GM23338 (cell line): ENCODE measurements at regions not wholly inside any gene's neighbourhood (a gene's known extent, or its start where the extent isn't known, plus 50 kb on each side); places are given as distances from the start of the nearest gene placed in this dataset.

Experiments used
- ATAC-seq: fragments of 200-7000 bp; cut with Tn5 transposase; 3 replicates; pipeline ENCODE4 v1.9.1; 2020
- DNase-seq: peaks from one replicate; pipeline ENCODE4 v3.0.0-alpha.2; 2015; ENCODE audit warnings: low spot score
- H2AFZ ChIP-seq: fragments of 200-600 bp; sonication (generic); 2 replicates; pipeline ENCODE4 v1.8.0; 2016; ENCODE audit warnings: antibody characterized with exemption, mild to moderate bottlenecking, moderate library complexity
- H3F3A ChIP-seq: fragments of 200-600 bp; sonication (generic); replicated peaks from 2 replicates; pipeline ENCODE4 v1.8.0; 2017; ENCODE audit warnings: antibody characterized with exemption, mixed run types, low read depth
- H3K27ac ChIP-seq: fragments of 200-600 bp; sonication (generic); 2 replicates; pipeline ENCODE4 v1.6.1; 2016; ENCODE audit warnings: low read depth
- H3K27me3 ChIP-seq: fragments of 200-600 bp; sonication (generic); 2 replicates; pipeline ENCODE4 v1.8.0; 2016; ENCODE audit warnings: mild to moderate bottlenecking, mixed run types, moderate library complexity; ENCODE audit not compliant: insufficient read depth
- H3K36me3 ChIP-seq: fragments of 200-600 bp; sonication (generic); 2 replicates; pipeline ENCODE4 v1.8.0; 2016; ENCODE audit warnings: mild to moderate bottlenecking; ENCODE audit not compliant: insufficient read depth
- H3K4me1 ChIP-seq: fragments of 200-600 bp; sonication (generic); 2 replicates; pipeline ENCODE4 v1.8.0; 2016; ENCODE audit warnings: mild to moderate bottlenecking, moderate library complexity; ENCODE audit not compliant: insufficient read depth
- H3K4me2 ChIP-seq: fragments of 200-600 bp; sonication (generic); 2 replicates; pipeline ENCODE4 v1.7.1; 2017; ENCODE audit warnings: mixed run types
- H3K4me3 ChIP-seq: fragments of 200-600 bp; sonication (generic); 2 replicates; pipeline ENCODE4 v1.6.1; 2016; ENCODE audit warnings: mixed run types
- H3K79me2 ChIP-seq: fragments of 200-600 bp; sonication (generic); replicated peaks from 2 replicates; pipeline ENCODE4 v1.8.0; 2017; ENCODE audit warnings: mild to moderate bottlenecking; ENCODE audit not compliant: insufficient read depth
- H3K9me2 ChIP-seq: fragments of 200-600 bp; sonication (generic); 2 replicates; pipeline ENCODE4 v1.8.0; 2017; ENCODE audit not compliant: insufficient read depth
- H4K20me1 ChIP-seq: fragments of 200-600 bp; sonication (generic); replicated peaks from 2 replicates; pipeline ENCODE4 v1.8.0; 2017; ENCODE audit warnings: mild to moderate bottlenecking; ENCODE audit not compliant: insufficient read depth
- H3K27ac Mint-ChIP-seq: 2 replicates; pipeline ENCODE4 v1.8.0; 2020; ENCODE audit warnings: inconsistent platforms, mild to moderate bottlenecking, moderate library complexity, mixed read lengths
- H3K27me3 Mint-ChIP-seq: 3 replicates; pipeline ENCODE4 v1.8.0; 2022; ENCODE audit warnings: low read depth, mild to moderate bottlenecking, moderate library complexity, mixed read lengths, inconsistent platforms; ENCODE audit not compliant: insufficient read depth, poor library complexity
- H3K36me3 Mint-ChIP-seq: 3 replicates; pipeline ENCODE4 v1.8.0; 2021; ENCODE audit warnings: low read depth, mild to moderate bottlenecking, inconsistent platforms, moderate library complexity, mixed read lengths
- H3K4me1 Mint-ChIP-seq: 3 replicates; pipeline ENCODE4 v1.8.0; 2020; ENCODE audit warnings: mild to moderate bottlenecking, inconsistent platforms, mixed read lengths
- H3K4me3 Mint-ChIP-seq: 3 replicates; pipeline ENCODE4 v1.8.0; 2021; ENCODE audit warnings: moderate library complexity, mild to moderate bottlenecking, inconsistent platforms, mixed read lengths
- H3K9me3 Mint-ChIP-seq: 3 replicates; pipeline ENCODE4 v1.8.0; 2020; ENCODE audit warnings: moderate library complexity, mild to moderate bottlenecking, inconsistent platforms, mixed read lengths
- CREB1 ChIP-seq: fragments of 250-450 bp; sonication (Bioruptor Pico); IDR thresholded peaks from 2 replicates; pipeline ENCODE4 v1.5.0; 2020; ENCODE audit warnings: low read depth, mild to moderate bottlenecking, moderate library complexity
- EZH2 ChIP-seq: fragments of 200-600 bp; sonication (generic); IDR thresholded peaks from one replicate; pipeline ENCODE4 v1.8.0; 2017; ENCODE audit warnings: antibody characterized with exemption, mild to moderate bottlenecking, low read depth; ENCODE audit not compliant: unreplicated experiment
- EZH2phosphoT487 ChIP-seq: fragments of 200-600 bp; sonication (generic); IDR thresholded peaks from one replicate; pipeline ENCODE4 v1.8.1; 2018; ENCODE audit warnings: antibody characterized with exemption; ENCODE audit not compliant: unreplicated experiment
- JUNB ChIP-seq: IDR thresholded peaks from one replicate; pipeline ENCODE4 v1.6.1; 2016; ENCODE audit warnings: antibody characterized with exemption; ENCODE audit not compliant: unreplicated experiment
- NANOG ChIP-seq: IDR thresholded peaks from 2 replicates; pipeline ENCODE4 v1.6.1; 2016; ENCODE audit warnings: antibody characterized with exemption, borderline replicate concordance
- POLR2AphosphoS5 ChIP-seq: IDR thresholded peaks from 2 replicates; pipeline ENCODE4 v1.6.1; 2016; ENCODE audit warnings: antibody characterized with exemption, low read depth
- STAT1 ChIP-seq: IDR thresholded peaks from one replicate; pipeline ENCODE4 v1.6.1; 2016; ENCODE audit warnings: antibody characterized with exemption; ENCODE audit not compliant: unreplicated experiment
- ZNF114 ChIP-seq: fragments of 250-450 bp; sonication (Bioruptor Pico); IDR thresholded peaks from 2 replicates; pipeline ENCODE4 v1.5.0; 2020; ENCODE audit warnings: mild to moderate bottlenecking, moderate library complexity
- ZNF331 ChIP-seq: fragments of 250-450 bp; sonication (Bioruptor Pico); IDR thresholded peaks from 2 replicates; pipeline ENCODE4 v1.5.0; 2020; ENCODE audit warnings: low read depth, mild to moderate bottlenecking, moderate library complexity
- TF ChIP-seq, protein P1 (sequence below): IDR thresholded peaks from one replicate; pipeline ENCODE4 v1.6.1; 2018; ENCODE audit warnings: antibody characterized with exemption; ENCODE audit not compliant: unreplicated experiment
- TF ChIP-seq, protein P2 (sequence below), 2 experiments: fragments of 200-600 bp in 1 of 2; sonication (generic) in 1 of 2; conservative IDR thresholded peaks; 2 replicates each; pipeline versions ENCODE4 v1.5.1 to v1.6.1; 2016 to 2017; ENCODE audit warnings: antibody characterized with exemption in 2 of 2, low read depth in 2 of 2, mild to moderate bottlenecking in 2 of 2, moderate library complexity in 1 of 2
- TF ChIP-seq, protein P3 (sequence below): fragments of 250-450 bp; sonication (Bioruptor Pico); IDR thresholded peaks from 2 replicates; pipeline ENCODE4 v1.5.0; 2020; ENCODE audit warnings: mild to moderate bottlenecking, moderate library complexity
- TF ChIP-seq, protein P4 (sequence below): IDR thresholded peaks from 2 replicates; pipeline ENCODE4 v1.6.1; 2016; ENCODE audit warnings: antibody characterized with exemption

- ATAC-seq: no peak
Observed at GRCh38 chr14:26385310-26385709, 212.5 kb downstream of the NOVA1 start.

More at GRCh38 chr14:26385310-26385709, 212.5 kb downstream of the NOVA1 start:
- Histone ChIP-seq H3K4me1 (no peaks in the 10 kb centered on the region), H3K9me2 (peaks cover 4% of the 10 kb centered on the region; the same call in 1 of the 2 replicates), H3K27me3 (no peaks in the 10 kb centered on the region), H3K4me3 (no peak overlapping the region), H4K20me1 (no peaks in the 10 kb centered on the region), H3K36me3 (no peaks in the 10 kb centered on the region), H3K27ac (no peak overlapping the region), H3F3A (no peaks in the 10 kb centered on the region), H2AFZ (no peak overlapping the region), H3K79me2 (no peaks in the 10 kb centered on the region), H3K4me2 (no peak overlapping the region)
- peaks cover 12% of the 10 kb centered on the region; the same call in 2 of the 3 replicates for H3K4me1 Mint-ChIP-seq
- peaks cover 1% of the 10 kb centered on the region for H3K27me3 Mint-ChIP-seq
- H3K4me3 Mint-ChIP-seq: no peak overlapping the region
- no peaks in the 10 kb centered on the region for H3K36me3 Mint-ChIP-seq
- DNase-seq: no peak
- no peak overlapping the region for H3K27ac Mint-ChIP-seq
- TF ChIP-seq EZH2phosphoT487: no peak
- TF ChIP-seq, protein P1, sequence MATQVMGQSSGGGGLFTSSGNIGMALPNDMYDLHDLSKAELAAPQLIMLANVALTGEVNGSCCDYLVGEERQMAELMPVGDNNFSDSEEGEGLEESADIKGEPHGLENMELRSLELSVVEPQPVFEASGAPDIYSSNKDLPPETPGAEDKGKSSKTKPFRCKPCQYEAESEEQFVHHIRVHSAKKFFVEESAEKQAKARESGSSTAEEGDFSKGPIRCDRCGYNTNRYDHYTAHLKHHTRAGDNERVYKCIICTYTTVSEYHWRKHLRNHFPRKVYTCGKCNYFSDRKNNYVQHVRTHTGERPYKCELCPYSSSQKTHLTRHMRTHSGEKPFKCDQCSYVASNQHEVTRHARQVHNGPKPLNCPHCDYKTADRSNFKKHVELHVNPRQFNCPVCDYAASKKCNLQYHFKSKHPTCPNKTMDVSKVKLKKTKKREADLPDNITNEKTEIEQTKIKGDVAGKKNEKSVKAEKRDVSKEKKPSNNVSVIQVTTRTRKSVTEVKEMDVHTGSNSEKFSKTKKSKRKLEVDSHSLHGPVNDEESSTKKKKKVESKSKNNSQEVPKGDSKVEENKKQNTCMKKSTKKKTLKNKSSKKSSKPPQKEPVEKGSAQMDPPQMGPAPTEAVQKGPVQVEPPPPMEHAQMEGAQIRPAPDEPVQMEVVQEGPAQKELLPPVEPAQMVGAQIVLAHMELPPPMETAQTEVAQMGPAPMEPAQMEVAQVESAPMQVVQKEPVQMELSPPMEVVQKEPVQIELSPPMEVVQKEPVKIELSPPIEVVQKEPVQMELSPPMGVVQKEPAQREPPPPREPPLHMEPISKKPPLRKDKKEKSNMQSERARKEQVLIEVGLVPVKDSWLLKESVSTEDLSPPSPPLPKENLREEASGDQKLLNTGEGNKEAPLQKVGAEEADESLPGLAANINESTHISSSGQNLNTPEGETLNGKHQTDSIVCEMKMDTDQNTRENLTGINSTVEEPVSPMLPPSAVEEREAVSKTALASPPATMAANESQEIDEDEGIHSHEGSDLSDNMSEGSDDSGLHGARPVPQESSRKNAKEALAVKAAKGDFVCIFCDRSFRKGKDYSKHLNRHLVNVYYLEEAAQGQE: no peak
- TF ChIP-seq, protein P2, sequence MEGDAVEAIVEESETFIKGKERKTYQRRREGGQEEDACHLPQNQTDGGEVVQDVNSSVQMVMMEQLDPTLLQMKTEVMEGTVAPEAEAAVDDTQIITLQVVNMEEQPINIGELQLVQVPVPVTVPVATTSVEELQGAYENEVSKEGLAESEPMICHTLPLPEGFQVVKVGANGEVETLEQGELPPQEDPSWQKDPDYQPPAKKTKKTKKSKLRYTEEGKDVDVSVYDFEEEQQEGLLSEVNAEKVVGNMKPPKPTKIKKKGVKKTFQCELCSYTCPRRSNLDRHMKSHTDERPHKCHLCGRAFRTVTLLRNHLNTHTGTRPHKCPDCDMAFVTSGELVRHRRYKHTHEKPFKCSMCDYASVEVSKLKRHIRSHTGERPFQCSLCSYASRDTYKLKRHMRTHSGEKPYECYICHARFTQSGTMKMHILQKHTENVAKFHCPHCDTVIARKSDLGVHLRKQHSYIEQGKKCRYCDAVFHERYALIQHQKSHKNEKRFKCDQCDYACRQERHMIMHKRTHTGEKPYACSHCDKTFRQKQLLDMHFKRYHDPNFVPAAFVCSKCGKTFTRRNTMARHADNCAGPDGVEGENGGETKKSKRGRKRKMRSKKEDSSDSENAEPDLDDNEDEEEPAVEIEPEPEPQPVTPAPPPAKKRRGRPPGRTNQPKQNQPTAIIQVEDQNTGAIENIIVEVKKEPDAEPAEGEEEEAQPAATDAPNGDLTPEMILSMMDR (conservative IDR thresholded peaks at IDR 0.05; ENCODE audit: low read depth in 2 of 2): no peak
- TF ChIP-seq NANOG: no peak
- no peak for TF ChIP-seq ZNF114 (CRISPR knock-in tag)
- TF ChIP-seq, protein P3, sequence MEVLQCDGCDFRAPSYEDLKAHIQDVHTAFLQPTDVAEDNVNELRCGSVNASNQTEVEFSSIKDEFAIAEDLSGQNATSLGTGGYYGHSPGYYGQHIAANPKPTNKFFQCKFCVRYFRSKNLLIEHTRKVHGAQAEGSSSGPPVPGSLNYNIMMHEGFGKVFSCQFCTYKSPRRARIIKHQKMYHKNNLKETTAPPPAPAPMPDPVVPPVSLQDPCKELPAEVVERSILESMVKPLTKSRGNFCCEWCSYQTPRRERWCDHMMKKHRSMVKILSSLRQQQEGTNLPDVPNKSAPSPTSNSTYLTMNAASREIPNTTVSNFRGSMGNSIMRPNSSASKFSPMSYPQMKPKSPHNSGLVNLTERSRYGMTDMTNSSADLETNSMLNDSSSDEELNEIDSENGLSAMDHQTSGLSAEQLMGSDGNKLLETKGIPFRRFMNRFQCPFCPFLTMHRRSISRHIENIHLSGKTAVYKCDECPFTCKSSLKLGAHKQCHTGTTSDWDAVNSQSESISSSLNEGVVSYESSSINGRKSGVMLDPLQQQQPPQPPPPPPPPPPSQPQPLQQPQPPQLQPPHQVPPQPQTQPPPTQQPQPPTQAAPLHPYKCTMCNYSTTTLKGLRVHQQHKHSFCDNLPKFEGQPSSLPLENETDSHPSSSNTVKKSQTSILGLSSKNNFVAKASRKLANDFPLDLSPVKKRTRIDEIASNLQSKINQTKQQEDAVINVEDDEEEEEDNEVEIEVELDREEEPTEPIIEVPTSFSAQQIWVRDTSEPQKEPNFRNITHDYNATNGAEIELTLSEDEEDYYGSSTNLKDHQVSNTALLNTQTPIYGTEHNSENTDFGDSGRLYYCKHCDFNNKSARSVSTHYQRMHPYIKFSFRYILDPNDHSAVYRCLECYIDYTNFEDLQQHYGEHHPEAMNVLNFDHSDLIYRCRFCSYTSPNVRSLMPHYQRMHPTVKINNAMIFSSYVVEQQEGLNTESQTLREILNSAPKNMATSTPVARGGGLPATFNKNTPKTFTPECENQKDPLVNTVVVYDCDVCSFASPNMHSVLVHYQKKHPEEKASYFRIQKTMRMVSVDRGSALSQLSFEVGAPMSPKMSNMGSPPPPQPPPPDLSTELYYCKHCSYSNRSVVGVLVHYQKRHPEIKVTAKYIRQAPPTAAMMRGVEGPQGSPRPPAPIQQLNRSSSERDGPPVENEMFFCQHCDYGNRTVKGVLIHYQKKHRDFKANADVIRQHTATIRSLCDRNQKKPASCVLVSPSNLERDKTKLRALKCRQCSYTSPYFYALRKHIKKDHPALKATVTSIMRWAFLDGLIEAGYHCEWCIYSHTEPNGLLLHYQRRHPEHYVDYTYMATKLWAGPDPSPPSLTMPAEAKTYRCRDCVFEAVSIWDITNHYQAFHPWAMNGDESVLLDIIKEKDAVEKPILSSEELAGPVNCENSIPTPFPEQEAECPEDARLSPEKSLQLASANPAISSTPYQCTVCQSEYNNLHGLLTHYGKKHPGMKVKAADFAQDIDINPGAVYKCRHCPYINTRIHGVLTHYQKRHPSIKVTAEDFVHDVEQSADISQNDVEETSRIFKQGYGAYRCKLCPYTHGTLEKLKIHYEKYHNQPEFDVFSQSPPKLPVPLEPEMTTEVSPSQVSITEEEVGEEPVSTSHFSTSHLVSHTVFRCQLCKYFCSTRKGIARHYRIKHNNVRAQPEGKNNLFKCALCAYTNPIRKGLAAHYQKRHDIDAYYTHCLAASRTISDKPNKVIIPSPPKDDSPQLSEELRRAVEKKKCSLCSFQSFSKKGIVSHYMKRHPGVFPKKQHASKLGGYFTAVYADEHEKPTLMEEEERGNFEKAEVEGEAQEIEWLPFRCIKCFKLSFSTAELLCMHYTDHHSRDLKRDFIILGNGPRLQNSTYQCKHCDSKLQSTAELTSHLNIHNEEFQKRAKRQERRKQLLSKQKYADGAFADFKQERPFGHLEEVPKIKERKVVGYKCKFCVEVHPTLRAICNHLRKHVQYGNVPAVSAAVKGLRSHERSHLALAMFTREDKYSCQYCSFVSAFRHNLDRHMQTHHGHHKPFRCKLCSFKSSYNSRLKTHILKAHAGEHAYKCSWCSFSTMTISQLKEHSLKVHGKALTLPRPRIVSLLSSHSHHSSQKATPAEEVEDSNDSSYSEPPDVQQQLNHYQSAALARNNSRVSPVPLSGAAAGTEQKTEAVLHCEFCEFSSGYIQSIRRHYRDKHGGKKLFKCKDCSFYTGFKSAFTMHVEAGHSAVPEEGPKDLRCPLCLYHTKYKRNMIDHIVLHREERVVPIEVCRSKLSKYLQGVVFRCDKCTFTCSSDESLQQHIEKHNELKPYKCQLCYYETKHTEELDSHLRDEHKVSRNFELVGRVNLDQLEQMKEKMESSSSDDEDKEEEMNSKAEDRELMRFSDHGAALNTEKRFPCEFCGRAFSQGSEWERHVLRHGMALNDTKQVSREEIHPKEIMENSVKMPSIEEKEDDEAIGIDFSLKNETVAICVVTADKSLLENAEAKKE (CRISPR knock-in tag): no peak
- no peak for TF ChIP-seq ZNF331 (CRISPR knock-in tag)
- TF ChIP-seq, protein P4, sequence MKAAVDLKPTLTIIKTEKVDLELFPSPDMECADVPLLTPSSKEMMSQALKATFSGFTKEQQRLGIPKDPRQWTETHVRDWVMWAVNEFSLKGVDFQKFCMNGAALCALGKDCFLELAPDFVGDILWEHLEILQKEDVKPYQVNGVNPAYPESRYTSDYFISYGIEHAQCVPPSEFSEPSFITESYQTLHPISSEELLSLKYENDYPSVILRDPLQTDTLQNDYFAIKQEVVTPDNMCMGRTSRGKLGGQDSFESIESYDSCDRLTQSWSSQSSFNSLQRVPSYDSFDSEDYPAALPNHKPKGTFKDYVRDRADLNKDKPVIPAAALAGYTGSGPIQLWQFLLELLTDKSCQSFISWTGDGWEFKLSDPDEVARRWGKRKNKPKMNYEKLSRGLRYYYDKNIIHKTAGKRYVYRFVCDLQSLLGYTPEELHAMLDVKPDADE: no peak
- TF ChIP-seq POLR2AphosphoS5: no peak
- TF ChIP-seq STAT1: no peak
- TF ChIP-seq EZH2: no peak
- TF ChIP-seq CREB1: no peak
- no peak for TF ChIP-seq JUNB
- H3K9me3 Mint-ChIP-seq: no peaks in the 10 kb centered on the region
